Duodenal mucosa (tissue), 2 donors: ENCODE measurements at regions not wholly inside any gene's neighbourhood (a gene's known extent, or its start where the extent isn't known, plus 50 kb on each side); places are given as distances from the start of the nearest gene placed in this dataset.

ENCODE experiments used
- H3K27ac ChIP-seq: one replicate; pipeline ENCODE4 v1.7.0; 2013; ENCODE audit warnings: low read depth, low read length
- H3K27me3 ChIP-seq, 2 donors: one replicate each; pipeline ENCODE4 v1.7.0; 2013; ENCODE audit warnings: low read length in 2 of 2, control low read depth in 1 of 2; ENCODE audit not compliant: insufficient read depth in 2 of 2, control insufficient read depth in 1 of 2
- H3K36me3 ChIP-seq, 2 donors: one replicate each; pipeline ENCODE4 v1.7.0; 2013; ENCODE audit warnings: low read length in 2 of 2, control low read depth in 1 of 2; ENCODE audit not compliant: insufficient read depth in 2 of 2, control insufficient read depth in 1 of 2
- H3K4me1 ChIP-seq, 2 donors: one replicate each; pipeline ENCODE4 v1.7.0; 2013; ENCODE audit warnings: low read length in 2 of 2, control low read depth in 1 of 2; ENCODE audit not compliant: insufficient read depth in 2 of 2, control insufficient read depth in 1 of 2
- H3K4me3 ChIP-seq, 2 donors: one replicate each; pipeline ENCODE4 v1.7.0; 2013; ENCODE audit warnings: low read length in 2 of 2, low read depth in 1 of 2
- H3K9ac ChIP-seq, 2 donors: one replicate each; pipeline ENCODE4 v1.7.0; 2013; ENCODE audit warnings: low read length in 2 of 2, low read depth in 1 of 2
- H3K9me3 ChIP-seq, 2 donors: one replicate each; pipeline ENCODE4 v1.7.0; 2013; ENCODE audit warnings: low read length in 2 of 2, control low read depth in 1 of 2; ENCODE audit not compliant: control insufficient read depth in 1 of 2

GRCh38 chr11:116511684-116512083 is 261.1 kb downstream of the BUD13 start:
- no peaks in the 10 kb centered on the region for H3K9me3 ChIP-seq
- H3K4me3 ChIP-seq, result no peak overlapping the region
- H3K4me1 ChIP-seq, result no peaks in the 10 kb centered on the region
- peaks cover 0 to 11% of the 10 kb centered on the region in 2 donors for H3K27me3 ChIP-seq
- no peak overlapping the region for H3K9ac ChIP-seq
- H3K27ac ChIP-seq, result no peak overlapping the region
- H3K36me3 ChIP-seq, result no peaks in the 10 kb centered on the region

GRCh38 chr11:116510886-116511650 is 261.7 kb downstream of the BUD13 start:
- H3K9ac ChIP-seq, result no peak overlapping the region
- no peak overlapping the region for H3K4me3 ChIP-seq
- H3K4me1 ChIP-seq, result no peaks in the 10 kb centered on the region
- no peak overlapping the region for H3K27ac ChIP-seq
- H3K27me3 ChIP-seq, result peaks cover 0 to 11% of the 10 kb centered on the region in 2 donors
- no peaks in the 10 kb centered on the region for H3K9me3 ChIP-seq
- no peaks in the 10 kb centered on the region for H3K36me3 ChIP-seq

GRCh38 chr11:116510166-116510565 is 262.6 kb downstream of the BUD13 start:
- peaks cover 0 to 11% of the 10 kb centered on the region in 2 donors for H3K27me3 ChIP-seq
- H3K27ac ChIP-seq, result no peak overlapping the region
- H3K9ac ChIP-seq, result no peak overlapping the region
- no peaks in the 10 kb centered on the region for H3K36me3 ChIP-seq
- H3K4me3 ChIP-seq, result no peak overlapping the region
- no peaks in the 10 kb centered on the region for H3K9me3 ChIP-seq
- H3K4me1 ChIP-seq, result no peaks in the 10 kb centered on the region

GRCh38 chr11:116509551-116509950 is 263.2 kb downstream of the BUD13 start:
- peaks cover 0 to 11% of the 10 kb centered on the region in 2 donors for H3K27me3 ChIP-seq
- H3K36me3 ChIP-seq, result no peaks in the 10 kb centered on the region
- no peaks in the 10 kb centered on the region for H3K4me1 ChIP-seq

GRCh38 chr11:116507849-116508695 is 264.7 kb downstream of the BUD13 start:
- Histone ChIP-seq H3K9ac (no peak overlapping the region), H3K36me3 (no peaks in the 10 kb centered on the region), H3K9me3 (no peaks in the 10 kb centered on the region), H3K27me3 (peaks cover 0 to 11% of the 10 kb centered on the region in 2 donors), H3K4me3 (no peak overlapping the region), H3K27ac (no peak overlapping the region), H3K4me1 (no peaks in the 10 kb centered on the region)

More at GRCh38 chr11:116509551-116509950, 263.2 kb downstream of the BUD13 start:
- Histone ChIP-seq H3K4me3 (no peak overlapping the region), H3K9me3 (no peaks in the 10 kb centered on the region), H3K9ac (no peak overlapping the region), H3K27ac (no peak overlapping the region)

GRCh38 chr11:116507016-116507415 is 265.8 kb downstream of the BUD13 start:
- Histone ChIP-seq H3K9ac (no peak overlapping the region), H3K27me3 (peaks cover 0 to 11% of the 10 kb centered on the region in 2 donors), H3K4me3 (no peak overlapping the region), H3K27ac (no peak overlapping the region), H3K36me3 (no peaks in the 10 kb centered on the region), H3K9me3 (no peaks in the 10 kb centered on the region), H3K4me1 (no peaks in the 10 kb centered on the region)

- peaks cover 3 to 11% of the 10 kb centered on the region in 2 donors for H3K27me3 ChIP-seq
- H3K9me3 ChIP-seq, result no peaks in the 10 kb centered on the region
- H3K27ac ChIP-seq, result no peak overlapping the region
- H3K4me1 ChIP-seq, result no peaks in the 10 kb centered on the region
- H3K4me3 ChIP-seq, result no peak overlapping the region
- no peak overlapping the region for H3K9ac ChIP-seq
- no peaks in the 10 kb centered on the region for H3K36me3 ChIP-seq
Measured at GRCh38 chr11:116506263-116506825, 266.4 kb downstream of the BUD13 start.

- no peaks in the 10 kb centered on the region for H3K36me3 ChIP-seq
- H3K27ac ChIP-seq, result no peak overlapping the region
- H3K4me3 ChIP-seq, result no peak overlapping the region
- no peaks in the 10 kb centered on the region for H3K9me3 ChIP-seq
- no peaks in the 10 kb centered on the region for H3K4me1 ChIP-seq
- H3K27me3 ChIP-seq, result peaks cover 3 to 11% of the 10 kb centered on the region in 2 donors
- no peak overlapping the region for H3K9ac ChIP-seq
Measured at GRCh38 chr11:116505298-116506262, 267.2 kb downstream of the BUD13 start.

GRCh38 chr11:116504541-116505297 is 268.1 kb downstream of the BUD13 start:
- H3K27ac ChIP-seq, result no peak overlapping the region
- H3K9ac ChIP-seq, result no peak overlapping the region
- peaks cover 3 to 17% of the 10 kb centered on the region in 2 donors for H3K27me3 ChIP-seq
- H3K36me3 ChIP-seq, result no peaks in the 10 kb centered on the region
- H3K9me3 ChIP-seq, result no peaks in the 10 kb centered on the region
- no peak overlapping the region for H3K4me3 ChIP-seq
- H3K4me1 ChIP-seq, result no peaks in the 10 kb centered on the region
